GM18861 (cell line): ENCODE measurements at regions not wholly inside any gene's neighbourhood (a gene's known extent, or its start where the extent isn't known, plus 50 kb on each side); places are given as distances from the start of the nearest gene placed in this dataset.
"Not testable (repeated sequence)": the region's sequence is repeated elsewhere in the genome, so short reads cannot be mapped to it uniquely, and the experiment has no call there.

Source experiments
- ATAC-seq: cut with Tn5 transposase; IDR thresholded peaks from one replicate; pipeline ENCODE4 v1.9.1; 2021; ENCODE audit not compliant: unreplicated experiment

DNA sequence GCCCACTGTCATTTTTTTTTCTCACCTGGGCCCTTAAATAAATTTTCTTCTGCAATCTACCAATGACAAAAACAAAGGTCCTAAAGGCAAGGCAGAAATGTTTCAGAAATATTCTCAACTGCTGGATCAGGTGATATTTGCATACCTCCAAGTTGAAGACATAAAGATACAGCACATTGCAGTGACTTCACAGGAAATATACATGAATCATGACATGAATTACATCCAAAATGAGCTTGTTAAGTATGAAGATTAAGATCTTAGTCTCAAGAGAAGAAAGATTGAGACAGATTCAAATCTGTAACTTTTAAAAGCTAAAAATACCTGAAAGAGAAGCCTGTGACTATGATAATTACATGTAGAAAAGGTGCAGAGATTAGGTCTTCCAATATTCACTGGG, 207.8 kb downstream of the SIPA1L2 start:
- ATAC-seq: no peak

DNA sequence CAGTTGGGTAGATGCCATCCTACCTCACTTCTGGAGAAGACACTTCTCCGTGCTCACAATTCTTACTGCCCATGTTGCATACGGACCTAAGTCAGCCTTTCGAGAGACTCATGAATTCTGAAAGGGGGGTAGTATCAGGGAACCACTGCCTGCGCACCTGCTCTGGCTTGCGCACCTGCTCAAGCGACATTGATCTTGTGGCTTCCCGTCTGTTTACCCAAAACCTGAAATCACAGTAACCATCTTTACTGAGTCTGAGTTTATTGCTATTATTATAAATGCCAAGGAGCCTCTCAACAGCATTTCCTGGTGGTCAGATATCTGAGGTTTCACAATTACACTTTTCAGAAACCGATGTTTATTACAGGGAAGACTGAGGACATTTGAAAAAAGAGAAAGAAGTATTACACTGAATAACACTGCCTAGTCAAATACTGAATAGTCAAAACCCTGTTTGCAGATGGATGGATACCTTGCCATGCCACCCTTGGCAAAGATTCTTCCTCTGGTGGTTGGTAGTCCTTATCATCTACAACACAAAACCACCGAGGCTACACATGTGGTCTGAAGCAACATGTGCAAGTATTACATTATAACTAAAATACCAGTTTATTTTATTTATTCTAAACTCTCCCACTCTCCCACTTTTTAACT, 208.7 kb downstream of the SIPA1L2 start:
- no peak for ATAC-seq

DNA sequence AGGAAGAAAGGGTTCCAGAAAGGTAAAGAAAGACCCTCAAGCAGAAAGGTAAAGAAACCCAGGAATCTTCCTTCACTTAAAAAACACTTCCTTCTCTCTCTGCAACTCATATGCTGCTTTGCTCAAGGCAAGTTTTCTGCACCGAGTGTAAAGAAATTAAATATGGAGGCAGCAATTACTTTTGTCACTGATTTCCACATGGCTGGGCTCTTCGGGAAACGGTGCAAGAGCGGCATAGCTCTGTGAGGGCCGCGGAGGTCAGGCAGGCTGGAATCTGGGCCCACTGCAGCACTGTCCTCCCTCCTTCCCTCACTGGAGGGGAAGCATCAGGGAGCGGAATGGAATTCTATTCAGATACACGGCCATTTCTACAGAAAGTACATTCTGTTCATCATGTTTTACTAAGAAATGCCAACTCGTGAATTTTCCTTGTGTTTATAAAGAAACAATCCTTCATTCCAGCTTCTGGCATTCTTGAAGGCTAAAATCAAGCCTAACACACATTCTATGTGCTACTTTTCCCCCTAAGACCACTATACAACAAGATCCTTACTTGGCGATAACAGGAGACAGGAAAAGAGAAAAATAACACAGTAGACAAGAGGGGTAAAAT, 212.2 kb downstream of the SIPA1L2 start:
- ATAC-seq: no peak

DNA sequence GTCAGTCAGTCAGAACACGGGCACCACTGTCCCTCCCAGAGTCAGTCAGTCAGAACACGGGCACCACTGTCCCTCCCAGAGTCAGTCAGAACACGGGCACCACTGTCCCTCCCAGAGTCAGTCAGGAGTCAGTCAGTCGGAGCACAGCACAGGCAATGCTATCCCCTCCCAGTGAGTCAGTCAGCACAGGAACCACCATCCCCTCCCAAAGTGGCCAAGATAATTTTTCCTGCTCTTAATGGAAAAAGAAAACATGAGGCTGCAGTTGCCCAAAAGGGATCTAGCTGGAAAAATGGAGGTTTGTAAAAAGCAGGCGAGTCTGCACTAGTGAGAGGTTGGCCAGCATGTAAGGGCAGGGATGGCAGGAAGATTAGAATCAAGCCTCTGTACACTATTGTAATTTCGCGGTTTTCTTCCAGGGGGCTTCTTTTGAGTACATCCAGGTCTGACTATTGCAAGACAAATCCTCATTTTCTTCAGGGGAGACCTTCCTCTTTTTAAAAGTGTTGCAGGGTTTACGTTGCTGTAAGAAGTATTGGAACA, 213.8 kb downstream of the SIPA1L2 start:
- ATAC-seq: no peak

DNA sequence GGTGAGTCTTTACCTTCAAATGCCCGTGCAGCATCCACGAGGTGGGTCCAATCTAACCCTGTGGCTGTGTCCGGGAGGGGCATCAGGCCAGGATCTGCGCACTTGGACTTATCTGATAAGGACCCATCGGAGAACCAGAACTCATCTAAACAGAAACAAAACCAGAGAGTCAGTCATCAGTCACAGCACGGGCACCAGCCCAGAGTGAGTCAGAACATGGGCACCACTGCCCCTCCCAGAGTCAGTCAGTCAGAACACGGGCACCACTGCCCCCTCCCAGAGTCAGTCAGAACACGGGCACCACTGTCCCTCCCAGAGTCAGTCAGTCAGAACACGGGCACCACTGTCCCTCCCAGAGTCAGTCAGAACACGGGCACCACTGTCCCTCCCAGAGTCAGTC, 214.5 kb downstream of the SIPA1L2 start:
- ATAC-seq: not testable (repeated sequence)

DNA sequence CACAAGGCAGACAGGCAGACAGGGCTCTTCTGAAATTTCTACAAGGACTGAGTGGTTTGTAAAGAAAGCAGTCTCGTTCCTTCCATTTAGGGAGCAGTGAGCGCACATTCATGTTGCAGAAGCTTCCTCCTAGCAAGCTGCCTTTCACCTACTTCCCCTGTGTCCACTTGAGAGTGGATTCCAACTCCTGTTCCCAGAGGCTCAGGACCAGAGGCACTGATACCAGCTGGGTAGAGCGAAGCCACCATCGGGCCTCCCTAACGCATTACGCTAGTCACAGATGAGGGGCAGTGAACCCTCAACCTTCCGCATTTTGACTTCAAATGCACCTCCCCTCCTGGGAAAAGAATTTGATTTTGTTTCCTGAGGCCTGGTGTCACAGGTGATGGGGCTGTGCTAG, 215.8 kb downstream of the SIPA1L2 start:
- ATAC-seq: no peak

DNA sequence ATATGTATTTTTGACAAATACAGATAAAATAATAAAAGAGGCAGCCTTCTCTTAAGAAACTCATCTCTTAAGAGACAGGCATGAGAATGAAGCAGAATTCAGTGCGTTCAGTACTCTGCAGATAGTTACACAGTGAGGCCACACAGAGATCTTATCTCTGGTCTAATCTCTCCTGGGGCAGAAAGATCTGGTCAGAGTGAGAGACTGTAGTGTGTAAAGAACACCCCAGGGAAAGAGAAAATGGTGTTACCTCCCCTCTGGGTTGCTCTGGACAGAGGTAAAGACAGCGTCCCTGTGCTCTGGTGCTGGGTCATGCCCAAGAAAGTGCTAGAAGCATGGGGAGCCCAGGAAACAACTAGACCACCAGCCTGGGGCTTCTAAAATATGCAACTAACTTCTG, 216.3 kb downstream of the SIPA1L2 start:
- ATAC-seq: no peak

DNA sequence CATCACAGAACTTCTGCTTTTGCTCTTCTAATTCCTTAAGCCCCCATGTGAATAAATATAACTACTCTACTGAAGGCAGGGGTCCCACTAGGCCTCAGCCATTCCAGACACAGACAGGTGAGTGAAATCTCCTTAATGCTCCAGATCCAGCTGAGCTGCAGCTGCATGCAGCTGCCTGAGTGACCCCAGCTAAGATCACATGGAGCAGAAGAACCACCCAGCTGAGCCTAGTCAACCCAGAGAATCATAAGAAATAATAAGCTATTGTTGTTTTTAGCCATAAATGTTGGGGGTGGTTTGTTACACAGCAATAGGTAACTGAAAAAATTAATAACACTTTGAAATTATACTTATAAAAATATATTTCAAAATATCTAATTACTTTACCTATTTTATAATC, 220.3 kb downstream of the SIPA1L2 start:
- ATAC-seq: no peak

DNA sequence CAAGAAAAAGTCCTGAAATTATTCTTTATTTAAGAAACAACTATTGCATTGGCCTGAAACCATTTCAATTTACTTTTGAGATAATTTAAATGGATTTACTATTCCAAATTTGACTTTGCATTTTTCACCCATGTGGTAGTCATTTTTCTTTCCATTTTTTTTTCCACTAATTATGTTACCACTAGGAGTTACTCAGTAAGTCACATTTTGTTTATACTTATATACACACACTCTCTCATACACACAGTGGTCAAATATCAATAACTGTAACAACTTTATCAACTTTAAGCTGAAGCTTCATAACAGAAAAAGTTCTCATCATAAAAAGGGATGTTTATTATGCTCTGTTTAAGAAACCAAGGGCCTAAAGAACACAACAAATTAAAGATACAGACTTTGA, 222.8 kb downstream of the SIPA1L2 start:
- no peak for ATAC-seq

DNA sequence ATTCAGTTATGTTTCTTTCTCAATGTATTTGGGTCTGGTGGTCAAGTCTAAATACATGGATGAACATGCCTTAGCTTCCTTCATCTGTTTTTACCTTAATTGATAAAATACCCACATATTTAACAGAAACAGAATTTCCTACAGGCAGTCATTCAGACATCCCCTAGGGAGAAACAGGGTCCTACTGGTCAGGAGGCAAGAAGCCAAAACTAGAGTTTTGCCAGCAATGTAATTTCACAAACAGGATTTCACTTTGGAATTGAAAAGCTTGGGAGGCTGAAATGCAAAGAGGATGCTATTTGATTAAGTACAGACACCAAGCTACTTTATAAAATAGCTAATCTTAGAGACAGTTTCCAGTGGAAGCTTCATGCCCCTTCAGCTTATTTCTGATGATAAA, 224.2 kb downstream of the SIPA1L2 start:
- no peak for ATAC-seq

DNA sequence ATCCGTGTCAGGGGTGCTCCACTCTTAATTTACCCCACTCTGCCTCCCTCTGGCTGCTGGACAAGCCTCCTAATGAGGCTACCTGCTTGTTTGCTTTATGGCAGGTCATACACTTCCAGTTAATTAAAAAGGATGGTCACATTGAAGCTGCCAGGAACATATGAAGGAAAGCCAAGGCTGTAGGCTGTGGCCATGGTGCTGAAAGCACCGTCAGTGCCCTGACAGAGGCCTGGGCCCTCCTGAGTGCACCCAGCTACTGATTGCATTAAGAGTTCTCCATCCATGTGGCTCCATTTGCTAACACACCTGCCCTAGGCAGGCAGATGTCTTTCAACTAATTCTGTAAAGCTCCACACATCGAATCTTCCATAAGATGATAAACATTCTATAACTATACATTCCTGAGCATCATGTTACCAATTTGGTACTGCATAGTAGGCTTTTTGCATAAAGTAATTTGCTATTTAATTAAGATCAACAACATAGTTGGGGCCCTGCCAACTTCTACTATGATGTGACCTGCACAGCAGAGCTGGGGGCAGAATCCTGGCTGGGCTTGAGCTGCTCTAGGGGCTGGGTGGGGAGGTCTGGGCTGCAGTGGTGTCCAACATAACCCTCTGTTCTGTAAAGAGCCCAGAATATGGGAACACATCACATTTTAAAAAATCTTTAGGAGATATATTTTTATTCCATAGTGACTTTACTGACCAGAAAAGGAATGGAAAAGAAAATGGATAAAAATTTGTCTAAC, 224.8 kb downstream of the SIPA1L2 start:
- ATAC-seq: no peak

DNA sequence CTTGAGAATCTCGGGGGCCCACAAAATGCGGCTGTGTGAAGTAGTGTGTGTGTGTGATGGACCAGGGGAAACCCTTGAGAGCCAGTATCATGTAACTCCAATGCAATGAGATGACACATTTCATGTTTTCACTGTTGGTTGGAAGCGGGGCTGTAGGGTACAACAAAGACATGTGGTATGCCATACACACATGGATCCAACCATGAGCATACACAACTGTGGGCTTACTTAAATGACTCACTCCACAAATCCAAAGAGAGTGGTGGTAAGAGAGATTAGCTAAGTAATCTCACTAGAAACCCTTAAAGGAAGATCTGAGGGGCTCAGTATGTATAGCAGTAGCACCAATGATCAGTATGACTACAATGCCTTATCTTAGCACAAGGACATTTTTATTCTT, 225.7 kb downstream of the SIPA1L2 start:
- ATAC-seq: no peak

DNA sequence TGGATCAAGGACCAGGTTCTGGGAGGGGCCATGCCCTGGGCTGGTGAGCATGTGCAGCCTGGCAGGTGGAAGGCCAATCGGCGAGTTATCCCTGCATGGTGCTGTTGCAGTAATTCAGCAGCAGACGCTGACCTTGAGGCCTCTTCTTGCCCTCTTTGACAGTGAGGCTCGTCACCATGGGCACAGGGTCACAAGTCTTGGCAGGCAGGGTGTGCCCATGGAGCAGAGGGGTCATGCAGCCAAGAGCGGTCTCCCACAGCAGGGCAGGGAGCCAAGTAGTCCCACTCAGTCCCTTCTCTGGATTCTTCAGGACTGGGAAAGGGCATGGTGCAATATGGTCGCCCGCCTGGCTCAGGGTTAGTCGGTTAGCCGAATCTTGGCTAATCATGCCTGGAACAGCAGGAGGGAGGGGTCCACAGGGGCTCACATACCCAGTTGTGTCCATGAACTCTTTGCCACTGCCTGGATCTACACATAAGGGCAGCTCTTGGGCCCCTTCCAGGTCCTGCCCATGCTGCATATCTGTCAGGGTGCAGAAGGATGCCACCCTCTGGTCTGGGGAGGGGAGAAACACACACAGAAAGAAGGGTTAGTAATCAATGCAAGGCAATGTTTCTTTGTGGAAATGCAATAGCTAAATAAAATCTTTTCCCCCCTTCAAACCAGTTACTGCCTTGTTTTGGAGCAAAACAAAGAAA, 226.8 kb downstream of the SIPA1L2 start:
- no peak for ATAC-seq

DNA sequence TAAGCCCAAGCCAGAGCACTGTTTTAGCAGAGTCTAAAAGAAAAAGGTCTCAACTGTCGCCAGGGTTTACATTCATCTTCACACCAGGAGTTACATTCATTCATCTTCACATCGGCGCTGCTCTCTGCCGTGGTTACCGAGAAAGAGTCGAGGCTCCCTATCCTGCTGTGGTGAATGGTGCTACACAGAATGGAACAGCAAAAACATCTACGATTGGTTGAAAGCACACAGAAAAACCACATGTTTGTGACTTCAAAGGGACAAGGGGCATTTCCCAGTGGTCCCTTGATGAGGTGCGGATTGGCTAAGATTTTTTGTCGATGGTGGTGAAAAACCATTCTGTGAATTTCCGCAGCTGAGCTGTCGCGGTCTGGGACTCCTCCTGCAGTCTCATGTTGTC, 231.1 kb downstream of the SIPA1L2 start:
- ATAC-seq: no peak

DNA sequence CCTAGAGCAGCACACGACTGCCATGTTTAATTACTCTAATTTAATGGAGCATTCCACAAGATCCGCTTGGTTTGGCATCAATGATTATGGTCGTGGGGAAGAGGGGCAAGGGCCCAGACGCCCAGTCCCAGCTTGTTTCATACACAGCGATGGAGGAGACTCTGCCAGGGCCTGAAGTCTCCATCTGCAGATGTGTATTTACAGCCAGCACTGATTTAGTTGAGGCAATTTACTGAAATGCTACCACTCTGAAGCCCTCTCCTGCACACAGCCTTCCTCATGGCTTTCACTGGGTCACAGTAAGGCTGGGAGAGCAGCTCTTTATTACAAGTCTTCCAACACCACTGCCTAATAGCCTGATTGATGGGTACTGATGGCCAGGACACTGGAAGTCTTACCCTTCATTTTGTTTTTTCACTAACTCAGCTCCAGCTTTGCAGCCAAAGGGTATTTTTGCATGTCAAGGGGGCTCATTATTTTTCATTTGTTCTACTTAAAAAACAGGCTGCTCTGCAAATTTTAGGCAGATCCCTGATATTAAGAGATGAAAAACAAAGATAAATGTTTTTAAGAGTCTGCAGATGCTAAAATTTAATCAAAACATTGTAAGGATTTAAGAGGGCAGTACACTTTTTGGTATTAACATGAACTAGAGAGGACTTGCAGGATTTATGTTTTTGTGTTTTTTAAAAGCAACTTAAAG, 236.3 kb downstream of the SIPA1L2 start:
- no peak for ATAC-seq

DNA sequence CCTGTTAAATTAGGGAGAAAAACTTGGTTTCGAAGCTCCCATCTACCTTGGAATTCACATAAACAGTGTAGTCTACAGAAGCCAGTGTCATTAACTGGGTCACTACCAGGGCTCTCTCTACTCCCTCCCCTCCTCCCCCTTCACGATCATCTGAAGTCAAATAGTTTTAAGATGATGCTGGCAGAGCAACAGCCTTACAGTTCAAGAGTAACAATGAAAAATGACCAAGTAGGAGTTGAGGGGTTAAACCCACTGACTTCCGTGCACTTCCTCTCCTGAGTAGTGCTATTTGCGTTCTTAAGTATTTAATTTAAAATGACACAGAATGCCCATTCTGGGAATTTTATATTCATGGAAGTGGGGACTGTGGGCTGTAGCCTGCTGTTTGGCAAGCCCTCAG, 236.9 kb downstream of the SIPA1L2 start:
- ATAC-seq: no peak

DNA sequence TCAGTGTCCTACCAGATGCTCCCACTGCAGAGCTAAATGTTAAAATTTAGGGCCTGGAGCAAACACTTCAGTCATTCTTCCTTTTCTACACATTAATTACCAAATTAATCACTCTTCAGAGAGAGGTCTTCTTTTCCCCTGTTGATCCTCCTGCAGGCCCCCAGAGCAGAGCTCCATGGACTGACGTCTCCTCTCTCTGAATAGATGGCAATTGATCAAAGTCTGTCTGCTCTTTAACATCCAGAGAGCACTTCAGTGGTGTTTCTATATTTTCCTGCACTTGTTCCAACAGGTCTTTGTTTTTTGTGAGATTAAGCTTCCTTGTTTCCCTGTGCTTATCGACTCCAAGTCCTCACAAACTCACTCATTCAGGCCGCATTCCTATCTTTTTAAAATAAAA, 239.3 kb downstream of the SIPA1L2 start:
- no peak for ATAC-seq

DNA sequence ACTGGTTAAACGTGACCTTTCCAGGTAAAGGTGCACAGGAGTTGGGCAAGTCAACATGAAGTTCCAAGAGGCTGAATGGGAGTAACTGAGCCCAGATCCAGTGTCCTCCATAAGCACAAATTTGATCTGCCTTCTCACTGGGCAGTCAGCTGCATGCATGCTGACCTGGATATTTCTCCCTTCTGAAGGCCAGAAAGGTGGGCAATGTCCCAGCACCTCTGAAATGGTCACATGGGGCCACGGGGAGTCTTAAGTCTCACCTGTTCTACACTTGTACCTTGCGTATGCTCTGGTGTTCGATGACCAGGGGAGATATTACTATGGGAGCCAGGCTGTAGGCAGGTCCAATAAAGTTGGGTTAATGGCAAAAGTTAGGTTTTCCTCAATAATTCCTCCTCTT, 240.2 kb downstream of the SIPA1L2 start:
- ATAC-seq: no peak

DNA sequence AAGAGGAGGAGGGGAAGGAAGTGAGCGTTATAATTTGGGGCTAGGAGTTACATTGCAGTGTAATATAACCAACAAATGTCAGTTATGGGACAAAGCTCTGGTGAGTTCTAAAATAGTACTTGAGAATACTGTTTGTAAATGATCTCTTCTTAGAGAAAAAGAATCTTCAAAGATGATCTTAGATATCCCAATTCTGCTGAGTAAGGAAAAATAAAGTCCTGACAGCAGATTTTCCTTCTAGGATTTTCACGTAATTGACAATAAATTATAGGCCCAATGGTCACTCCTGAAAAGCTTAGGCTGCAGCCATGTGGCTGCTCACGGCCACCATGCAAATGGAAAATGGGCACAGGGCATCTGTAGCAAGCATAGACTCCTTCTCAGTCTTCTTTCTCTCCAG, 241.6 kb downstream of the SIPA1L2 start:
- ATAC-seq: no peak

DNA sequence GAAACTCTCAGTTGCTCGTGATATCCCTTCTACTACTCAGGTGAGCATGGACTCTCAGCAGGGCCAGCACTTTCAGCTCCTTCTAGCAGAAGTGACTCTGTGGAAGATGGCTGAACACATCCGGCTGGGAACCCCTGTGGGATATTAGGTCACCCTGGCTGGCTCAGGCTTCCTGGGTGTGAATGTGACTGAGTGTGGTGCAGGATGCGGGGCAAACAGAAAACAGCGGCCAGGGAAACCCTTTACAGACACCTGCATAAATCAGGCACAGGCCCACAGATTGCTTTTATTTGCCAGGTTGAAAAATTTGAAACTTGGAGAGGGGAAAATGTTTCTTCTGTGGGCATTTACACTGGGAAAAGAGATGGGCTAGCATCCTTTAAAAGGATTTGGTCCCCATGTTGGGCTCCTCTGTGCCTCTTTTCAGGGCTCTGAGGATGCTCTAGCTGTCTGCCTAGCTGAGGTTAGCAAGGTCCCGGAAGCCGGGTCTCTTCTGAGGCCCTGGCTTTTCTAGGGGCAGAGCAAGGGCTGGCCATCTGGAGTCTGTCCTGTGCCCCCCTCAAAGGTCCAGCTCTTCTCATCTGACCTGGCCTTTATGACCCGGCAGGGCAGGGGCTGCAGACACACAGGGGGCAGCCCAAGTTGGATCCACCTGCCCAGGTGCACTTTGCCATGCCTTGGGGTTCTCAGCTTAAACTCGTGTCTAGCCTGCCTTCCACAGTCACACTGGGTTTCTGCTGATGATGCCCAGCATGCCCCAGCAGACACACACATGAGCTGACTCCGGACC, 243.0 kb downstream of the SIPA1L2 start:
- no peak for ATAC-seq
